H1 (cell line): ENCODE measurements at regions not wholly inside any gene's neighbourhood (a gene's known extent, or its start where the extent isn't known, plus 50 kb on each side); places are given as distances from the start of the nearest gene placed in this dataset.

Source experiments
- CTCF ChIA-PET: fragments of 300-600 bp; sonication (Branson Sonifier 250); formaldehyde crosslinking; loops from one replicate; lab custom pipeline; 2021; ENCODE audit not compliant: partially characterized antibody; lab: Charles Lee
- POLR2A ChIA-PET: fragments of 300-600 bp; sonication (Branson Sonifier 250); formaldehyde crosslinking; loops from one replicate; lab custom pipeline; 2021; ENCODE audit warnings: inconsistent platforms; ENCODE audit not compliant: partially characterized antibody; lab: Charles Lee
- DNase-seq, 2 experiments: peaks; one replicate each; pipeline versions ENCODE4 v3.0.0 to v3.0.0-alpha.2; 2010 to 2022; ENCODE audit warnings: low spot score in 2 of 2, low read depth in 1 of 2, mixed read lengths in 1 of 2
- FAIRE-seq: peaks from 2 replicates; lab custom pipeline; 2011; peaks lifted over from hg19 to GRCh38; lab: Jason Lieb, UNC
- H2AFZ ChIP-seq: 2 replicates; pipeline ENCODE4 v1.8.1; 2012; ENCODE audit warnings: low read length, inconsistent platforms
- H2AK5ac ChIP-seq: 2 replicates; pipeline ENCODE4 v1.6.1; 2013; ENCODE audit warnings: low read depth, low read length
- H2BK120ac ChIP-seq: replicated peaks from 2 replicates; pipeline ENCODE3; 2013; ENCODE audit warnings: low read depth, low read length, inconsistent platforms
- H2BK12ac ChIP-seq: 2 replicates; pipeline ENCODE4 v1.6.1; 2013; ENCODE audit warnings: low read depth, low read length
- H2BK15ac ChIP-seq: 2 replicates; pipeline ENCODE4 v1.6.1; 2013; ENCODE audit warnings: low read length
- H2BK20ac ChIP-seq: 2 replicates; pipeline ENCODE4 v1.6.1; 2013; ENCODE audit warnings: low read length
- H2BK5ac ChIP-seq: 2 replicates; pipeline ENCODE4 v1.6.1; 2013; ENCODE audit warnings: low read depth, low read length
- H3K14ac ChIP-seq: 2 replicates; pipeline ENCODE4 v1.6.1; 2013; ENCODE audit warnings: inconsistent platforms; ENCODE audit not compliant: insufficient read length
- H3K18ac ChIP-seq: 2 replicates; pipeline ENCODE4 v1.6.1; 2013; ENCODE audit warnings: low read length; ENCODE audit errors: extremely low read depth
- H3K23ac ChIP-seq: 2 replicates; pipeline ENCODE4 v1.6.1; 2013; ENCODE audit warnings: inconsistent platforms; ENCODE audit not compliant: insufficient read length
- H3K23me2 ChIP-seq: 2 replicates; pipeline ENCODE4 v1.6.1; 2013; ENCODE audit warnings: low read depth, low read length
- H3K27ac ChIP-seq: 2 replicates; pipeline ENCODE4 v1.6.1; 2011; ENCODE audit warnings: low read depth, low read length, inconsistent platforms
- H3K27me3 ChIP-seq, 4 experiments: replicated peaks in 1 of 4; 1 replicate in 1 of 4; 2 replicates in 3 of 4; pipeline versions ENCODE4 v1.6.1 to v1.8.1; 2011 to 2013; ENCODE audit warnings: low read length in 3 of 4, mild to moderate bottlenecking in 3 of 4, inconsistent platforms in 2 of 4, mixed read lengths in 2 of 4, moderate library complexity in 1 of 4; ENCODE audit not compliant: control insufficient read depth in 3 of 4, insufficient read depth in 3 of 4; ENCODE audit errors: extremely low read depth in 1 of 4
- H3K36me3 ChIP-seq, 4 experiments: 2 replicates each; pipeline versions ENCODE4 v1.6.1 to v1.8.1; 2011 to 2013; ENCODE audit warnings: mild to moderate bottlenecking in 4 of 4, low read length in 3 of 4, moderate library complexity in 2 of 4, control low read depth in 1 of 4, inconsistent platforms in 1 of 4; ENCODE audit not compliant: insufficient read depth in 4 of 4, control insufficient read depth in 2 of 4
- H3K4ac ChIP-seq: replicated peaks from 2 replicates; pipeline ENCODE3; 2013; ENCODE audit warnings: low read length, low read depth, mixed read lengths, inconsistent platforms; ENCODE audit not compliant: insufficient read length
- H3K4me1 ChIP-seq, 4 experiments: replicated peaks in 1 of 4; 1 replicate in 1 of 4; 2 replicates in 3 of 4; pipeline versions ENCODE4 v1.6.1 to v1.8.1; 2011 to 2013; ENCODE audit warnings: low read length in 3 of 4, inconsistent platforms in 2 of 4, mixed read lengths in 1 of 4; ENCODE audit not compliant: insufficient read depth in 4 of 4, control insufficient read depth in 3 of 4
- H3K4me2 ChIP-seq, 2 experiments: 2 replicates each; pipeline versions ENCODE4 v1.6.1 to v1.8.1; 2011 to 2013; ENCODE audit warnings: low read depth in 2 of 2, low read length in 2 of 2, control low read depth in 1 of 2, inconsistent platforms in 1 of 2, mild to moderate bottlenecking in 1 of 2; ENCODE audit not compliant: insufficient read depth in 1 of 2
- H3K4me3 ChIP-seq, 4 experiments: fragments of 200-600, 300-600 bp in 1 of 4; sonication (generic), shearing (Covaris generic), sonication (Bioruptor Twin) in 1 of 4; 2 replicates each; pipeline versions ENCODE4 v1.5.1 to v1.8.1; 2011 to 2016; ENCODE audit warnings: low read length in 4 of 4, low read depth in 3 of 4, control low read depth in 2 of 4, inconsistent platforms in 2 of 4, mild to moderate bottlenecking in 2 of 4, mixed read lengths in 1 of 4, moderate library complexity in 1 of 4; ENCODE audit not compliant: insufficient read depth in 2 of 4; ENCODE audit errors: extremely low read depth in 1 of 4
- H3K56ac ChIP-seq: replicated peaks from 2 replicates; pipeline ENCODE3; 2013; ENCODE audit warnings: low read depth, mild to moderate bottlenecking, mixed read lengths, low read length, inconsistent platforms; ENCODE audit not compliant: insufficient read length
- H3K79me1 ChIP-seq: 2 replicates; pipeline ENCODE4 v1.6.1; 2013; ENCODE audit warnings: low read depth, low read length, control low read depth
- H3K79me2 ChIP-seq, 2 experiments: 2 replicates each; pipeline versions ENCODE4 v1.6.1 to v1.8.1; 2012 to 2013; ENCODE audit warnings: low read length in 2 of 2, mild to moderate bottlenecking in 2 of 2, inconsistent platforms in 1 of 2; ENCODE audit not compliant: insufficient read depth in 2 of 2, control insufficient read depth in 1 of 2
- H3K9ac ChIP-seq, 4 experiments: replicated peaks in 1 of 4; 1 replicate in 1 of 4; 2 replicates in 3 of 4; pipeline versions ENCODE4 v1.6.1 to v1.8.1; 2011 to 2013; ENCODE audit warnings: low read depth in 3 of 4, low read length in 3 of 4, control low read depth in 2 of 4, mild to moderate bottlenecking in 2 of 4, moderate library complexity in 2 of 4, inconsistent platforms in 1 of 4; ENCODE audit errors: extremely low read depth in 1 of 4
- H3K9me3 ChIP-seq, 2 experiments: 2 replicates each; pipeline versions ENCODE4 v1.6.1 to v1.8.1; 2012 to 2013; ENCODE audit warnings: mild to moderate bottlenecking in 2 of 2, moderate library complexity in 2 of 2, control low read depth in 1 of 2, inconsistent platforms in 1 of 2, low read depth in 1 of 2, low read length in 1 of 2, mixed read lengths in 1 of 2; ENCODE audit not compliant: insufficient read depth in 2 of 2
- H4K20me1 ChIP-seq, 2 experiments: replicated peaks in 1 of 2; 2 replicates each; pipeline versions ENCODE3 to v1.8.1; 2011 to 2013; ENCODE audit warnings: inconsistent platforms in 2 of 2, low read length in 2 of 2, mild to moderate bottlenecking in 1 of 2; ENCODE audit not compliant: insufficient read depth in 2 of 2, control insufficient read depth in 1 of 2
- H4K5ac ChIP-seq: 2 replicates; pipeline ENCODE4 v1.6.1; 2013; ENCODE audit warnings: low read length, low read depth, mixed read lengths, inconsistent platforms; ENCODE audit not compliant: insufficient read length
- H4K8ac ChIP-seq: 2 replicates; pipeline ENCODE4 v1.8.0; 2013; ENCODE audit warnings: mild to moderate bottlenecking, moderate library complexity, low read length, inconsistent platforms; ENCODE audit not compliant: insufficient read depth; ENCODE audit errors: extremely low read depth
- H4K91ac ChIP-seq: replicated peaks from 2 replicates; pipeline ENCODE3; 2013; ENCODE audit warnings: low read length, mixed read lengths, inconsistent platforms; ENCODE audit not compliant: insufficient read length
- BACH1 ChIP-seq: IDR thresholded peaks from 2 replicates; pipeline ENCODE4 v1.6.1; 2012; ENCODE audit warnings: low read length, improper control_type of control experiment
- WGBS, 2 experiments: shearing (Covaris generic) in 1 of 2; methylation state at CpG; one replicate each; pipeline versions ENCODE4 v1.1.6 to v1.1.7; 2013 to 2015; ENCODE audit warnings: low lambda C conversion rate in 2 of 2, mixed read lengths in 2 of 2, inconsistent platforms in 1 of 2, low coverage in 1 of 2, missing lambda C conversion rate in 1 of 2; ENCODE audit not compliant: insufficient replicate concordance in 2 of 2, insufficient coverage in 1 of 2, insufficient read length in 1 of 2; ENCODE audit errors: extremely low coverage in 1 of 2, missing lambda C conversion rate in 1 of 2; 5-methylcytosine and 5-hydroxymethylcytosine counted together

- H3K4me3 ChIP-seq, result no peak overlapping the region
- peaks cover 0 to 3% of the 10 kb centered on the region in 2 experiments; a peak in 1 of 4 replicates for H3K9me3 ChIP-seq
- H3K4ac ChIP-seq, result no peak overlapping the region
- no peak overlapping the region for H2BK15ac ChIP-seq
- no peak overlapping the region for H3K18ac ChIP-seq
- ChIA-PET CTCF (interaction anchor here (2.3 kb wide), 1 partner anchor 31 kb away, joined by 8 read pairs; no protein-coding TSS in a partner anchor), POLR2A (no interaction called here)
- H2AFZ ChIP-seq, result no peak overlapping the region
- H3K23me2 ChIP-seq, result no peaks in the 10 kb centered on the region
- no peak overlapping the region for H2BK12ac ChIP-seq
- no peak overlapping the region for H2AK5ac ChIP-seq
- no peak overlapping the region for H3K56ac ChIP-seq
- no peak overlapping the region for H3K14ac ChIP-seq
- 84% methylated on average over 2 of the region's 2 CpGs; no CpG with 5 or more reads in 1 of the 2 experiments for WGBS, 2 experiments
- no peaks in the 10 kb centered on the region for H3K79me2 ChIP-seq
- H3K27ac ChIP-seq, result no peak overlapping the region
- FAIRE-seq, result no peak
- H3K27me3 ChIP-seq, result peaks cover 0 to 3% (median 0%) of the 10 kb centered on the region in 4 experiments; a peak in 1 of 7 replicates
- H3K36me3 ChIP-seq, result no peaks in the 10 kb centered on the region
- no peak overlapping the region for H3K23ac ChIP-seq
- H2BK5ac ChIP-seq, result no peak overlapping the region
- no peaks in the 10 kb centered on the region for H4K20me1 ChIP-seq
- H4K8ac ChIP-seq, result no peak overlapping the region
- H3K4me1 ChIP-seq, result peaks cover 2 to 9% (median 4%) of the 10 kb centered on the region in 4 experiments; a peak in 5 of 7 replicates
- H2BK20ac ChIP-seq, result no peak overlapping the region
- no peaks in the 10 kb centered on the region for H3K79me1 ChIP-seq
- DNase-seq, result no peak
- no peak overlapping the region for H3K9ac ChIP-seq
- no peak overlapping the region for H4K91ac ChIP-seq
- H2BK120ac ChIP-seq, result no peak overlapping the region
- no peak overlapping the region for H3K4me2 ChIP-seq
- no peak overlapping the region for H4K5ac ChIP-seq
- TF ChIP-seq BACH1, result no peak
These were observed 306.7 kb downstream of the EMP1 start for GRCh38 chr12:13503094-13503835.
